Fibroblast of lung (primary cell): ENCODE measurements at regions not wholly inside any gene's neighbourhood (a gene's known extent, or its start where the extent isn't known, plus 50 kb on each side); places are given as distances from the start of the nearest gene placed in this dataset.

ENCODE experiments used
- DNase-seq, 2 donors: peaks; one replicate each; pipeline versions ENCODE4 v3.0.0 to v3.0.0-alpha.2; 2010; ENCODE audit warnings: low read depth in 2 of 2
- H2AFZ ChIP-seq: 2 replicates; pipeline ENCODE4 v1.5.1; 2012; ENCODE audit warnings: low read length, control low read depth, inconsistent platforms
- H3K27ac ChIP-seq: 2 replicates; pipeline ENCODE4 v1.5.1; 2011; ENCODE audit warnings: low read length, control low read depth; ENCODE audit not compliant: insufficient read depth
- H3K27me3 ChIP-seq: 2 replicates; pipeline ENCODE4 v1.5.1; 2011; ENCODE audit warnings: mild to moderate bottlenecking, low read length; ENCODE audit not compliant: control insufficient read depth, insufficient read depth
- H3K36me3 ChIP-seq: 2 replicates; pipeline ENCODE4 v1.5.1; 2011; ENCODE audit warnings: low read length; ENCODE audit not compliant: control insufficient read depth, insufficient read depth
- H3K4me1 ChIP-seq: 2 replicates; pipeline ENCODE4 v1.5.1; 2011; ENCODE audit warnings: low read length; ENCODE audit not compliant: control insufficient read depth, insufficient read depth; ENCODE audit errors: extremely low read depth
- H3K4me2 ChIP-seq: 2 replicates; pipeline ENCODE4 v1.5.1; 2011; ENCODE audit warnings: low read length, control low read depth; ENCODE audit not compliant: insufficient read depth; ENCODE audit errors: extremely low read depth
- H3K4me3 ChIP-seq, 4 experiments: fragments of 200-600 bp in 1 of 4; sonication (generic) in 1 of 4; replicated peaks in 1 of 4; 2 replicates each; pipeline ENCODE4 v1.5.1; 2011 to 2016; ENCODE audit warnings: low read length in 4 of 4, low read depth in 3 of 4, mild to moderate bottlenecking in 3 of 4, control low read depth in 2 of 4, inconsistent platforms in 1 of 4, mixed read lengths in 1 of 4; ENCODE audit not compliant: insufficient read depth in 1 of 4; ENCODE audit errors: control extremely low read depth in 1 of 4
- H3K79me2 ChIP-seq: 2 replicates; pipeline ENCODE4 v1.5.1; 2012; ENCODE audit warnings: mild to moderate bottlenecking, low read length, inconsistent platforms; ENCODE audit not compliant: control insufficient read depth, insufficient read depth
- H3K9ac ChIP-seq: 2 replicates; pipeline ENCODE4 v1.5.1; 2011; ENCODE audit warnings: mild to moderate bottlenecking, low read length, control low read depth; ENCODE audit not compliant: insufficient read depth
- H3K9me3 ChIP-seq: 2 replicates; pipeline ENCODE4 v1.5.1; 2012; ENCODE audit warnings: low read depth, low read length; ENCODE audit not compliant: control insufficient read depth, insufficient read depth
- H4K20me1 ChIP-seq: 2 replicates; pipeline ENCODE4 v1.5.1; 2011; ENCODE audit warnings: low read length; ENCODE audit not compliant: control insufficient read depth, insufficient read depth; ENCODE audit errors: extremely low read depth
- CTCF ChIP-seq, 2 donors: IDR thresholded peaks in 1 of 2; conservative IDR thresholded peaks in 1 of 2; 1 replicate in 1 of 2; 2 replicates in 1 of 2; pipeline ENCODE4 v1.5.1; 2011 to 2012; ENCODE audit warnings: low read length in 2 of 2, control low read depth in 1 of 2, inconsistent platforms in 1 of 2, low read depth in 1 of 2, mild to moderate bottlenecking in 1 of 2
- EZH2 ChIP-seq: IDR thresholded peaks from 2 replicates; pipeline ENCODE4 v1.5.1; 2012; ENCODE audit warnings: low read length, control low read depth, mild to moderate bottlenecking; ENCODE audit errors: missing control alignments

GRCh38 chr4:14529653-14530052, 472.6 kb upstream of the CPEB2 start:
- no peaks in the 10 kb centered on the region for H3K36me3 ChIP-seq
- TF ChIP-seq CTCF (conservative IDR thresholded peaks at IDR 0.05 in 1 of 2, IDR thresholded peaks at IDR 0.05 in 1 of 2; ENCODE audit: low read depth in 1 of 2, low read length in 2 of 2) = no peak
- TF ChIP-seq EZH2 = no peak
- DNase-seq = peak; percentile 5 to 11
- H3K79me2 ChIP-seq = no peaks in the 10 kb centered on the region
- no peaks in the 10 kb centered on the region for H4K20me1 ChIP-seq
- H3K9me3 ChIP-seq = no peaks in the 10 kb centered on the region
- H3K4me1 ChIP-seq = no peaks in the 10 kb centered on the region
- no peak overlapping the region for H2AFZ ChIP-seq
- H3K9ac ChIP-seq = no peak overlapping the region
- H3K27me3 ChIP-seq = no peaks in the 10 kb centered on the region
- H3K4me3 ChIP-seq = no peak overlapping the region
- H3K27ac ChIP-seq = no peak overlapping the region
- no peak overlapping the region for H3K4me2 ChIP-seq

- H3K27me3 ChIP-seq = no peaks in the 10 kb centered on the region
- H3K9me3 ChIP-seq = no peaks in the 10 kb centered on the region
- no peak overlapping the region for H2AFZ ChIP-seq
- H4K20me1 ChIP-seq = no peaks in the 10 kb centered on the region
- no peak overlapping the region for H3K4me2 ChIP-seq
- H3K36me3 ChIP-seq = no peaks in the 10 kb centered on the region
- no peaks in the 10 kb centered on the region for H3K4me1 ChIP-seq
- no peaks in the 10 kb centered on the region for H3K79me2 ChIP-seq
- H3K4me3 ChIP-seq = no peak overlapping the region
- no peak for DNase-seq
- H3K27ac ChIP-seq = no peak overlapping the region
- TF ChIP-seq EZH2 (no peak), CTCF (conservative IDR thresholded peaks at IDR 0.05 in 1 of 2, IDR thresholded peaks at IDR 0.05 in 1 of 2; ENCODE audit: low read depth in 1 of 2, low read length in 2 of 2) (no peak)
- H3K9ac ChIP-seq = no peak overlapping the region
Observed at GRCh38 chr4:14532436-14532835, 469.8 kb upstream of the CPEB2 start.

GRCh38 chr4:14539246-14539645, 463.0 kb upstream of the CPEB2 start:
- no peak overlapping the region for H3K27ac ChIP-seq
- no peak overlapping the region for H2AFZ ChIP-seq
- no peaks in the 10 kb centered on the region for H3K4me1 ChIP-seq
- H3K9me3 ChIP-seq = no peaks in the 10 kb centered on the region
- TF ChIP-seq EZH2 = no peak
- no peak for TF ChIP-seq CTCF (conservative IDR thresholded peaks at IDR 0.05 in 1 of 2, IDR thresholded peaks at IDR 0.05 in 1 of 2; ENCODE audit: low read depth in 1 of 2, low read length in 2 of 2)
- H3K4me2 ChIP-seq = no peak overlapping the region
- no peak overlapping the region for H3K9ac ChIP-seq
- no peaks in the 10 kb centered on the region for H3K79me2 ChIP-seq
- no peaks in the 10 kb centered on the region for H3K36me3 ChIP-seq
- DNase-seq = no peak
- no peaks in the 10 kb centered on the region for H4K20me1 ChIP-seq
- no peak overlapping the region for H3K4me3 ChIP-seq
- no peaks in the 10 kb centered on the region for H3K27me3 ChIP-seq
